NCI-H2107 (cell line): ENCODE measurements at regions not wholly inside any gene's neighbourhood (a gene's known extent, or its start where the extent isn't known, plus 50 kb on each side); places are given as distances from the start of the nearest gene placed in this dataset.
"Not testable (repeated sequence)": the region's sequence is repeated elsewhere in the genome, so short reads cannot be mapped to it uniquely, and the experiment has no call there.

Source experiments
- DNase-seq: peaks from one replicate; lab custom pipeline; 2025; lab: John Stamatoyannopoulos, UW

GRCh38 chr12:62202861-62203260, 57.3 kb upstream of the USP15 start:
- not testable (repeated sequence) for DNase-seq

GRCh38 chr12:62205346-62205745, 54.9 kb upstream of the USP15 start:
- no peak for DNase-seq

- DNase-seq = no peak
Measured at GRCh38 chr12:62207248-62207647, 53.0 kb upstream of the USP15 start.
